ENCODE measurements at regions not wholly inside any gene's neighbourhood (a gene's known extent, or its start where the extent isn't known, plus 50 kb on each side); places are given as distances from the start of the nearest gene placed in this dataset.
"Not testable (repeated sequence)": the region's sequence is repeated elsewhere in the genome, so short reads cannot be mapped to it uniquely, and the experiment has no call there.

DNA sequence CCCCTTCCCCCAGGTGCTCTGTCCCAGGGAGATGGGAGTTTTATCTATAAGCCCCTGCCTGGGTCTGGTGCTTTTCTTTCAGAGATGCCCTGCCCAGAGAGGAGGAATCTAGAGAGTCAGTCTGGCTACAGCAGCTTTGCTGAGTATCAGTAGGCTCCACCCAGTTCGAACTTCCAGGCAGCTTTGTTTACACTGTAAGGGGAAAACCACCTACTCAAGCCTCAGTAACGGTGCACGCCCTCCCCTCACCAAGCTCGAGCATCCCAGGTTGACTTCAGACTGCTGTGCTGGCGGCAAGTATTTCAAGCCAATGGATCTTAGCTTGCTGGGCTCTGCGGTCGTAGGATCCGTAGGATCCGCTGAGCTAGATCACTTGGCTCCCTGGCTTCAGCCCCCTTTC lies 72.1 kb upstream of the GMNC start:
- H3K36me3 ChIP-seq (ENCODE audit: control insufficient read depth in 2 of 3, insufficient read depth in 3 of 3, low read length in 3 of 3); H3K9me3 ChIP-seq (ENCODE audit: control insufficient read depth in 2 of 3, low read length in 3 of 3); POLR2A ChIA-PET; H3K4me3 ChIP-seq (ENCODE audit: low read length); CTCF ChIA-PET; ATAC-seq; H3K4me1 ChIP-seq (ENCODE audit: control insufficient read depth in 2 of 2, insufficient read depth in 2 of 2, low read length in 2 of 2); DNase-seq; H3K4me3 Mint-ChIP-seq; H3K27ac ChIP-seq (ENCODE audit: low read depth, low read length); H3K4me1 Mint-ChIP-seq; H3K36me3 Mint-ChIP-seq; H3K27me3 Mint-ChIP-seq; H3K9me3 Mint-ChIP-seq; H3K27ac Mint-ChIP-seq; H3K27me3 ChIP-seq (ENCODE audit: control insufficient read depth in 2 of 2, insufficient read depth in 2 of 2, low read length in 2 of 2); intact Hi-C loops (cut with micrococcal nuclease): not testable (repeated sequence)

- POLR2A ChIA-PET = no interaction called here
- no peak overlapping the region for H3K4me3 Mint-ChIP-seq
- intact Hi-C loops (cut with micrococcal nuclease) = no loop called here
Observed at GRCh38 chr3:190926619-190927018, 64.1 kb upstream of the GMNC start.

DNA sequence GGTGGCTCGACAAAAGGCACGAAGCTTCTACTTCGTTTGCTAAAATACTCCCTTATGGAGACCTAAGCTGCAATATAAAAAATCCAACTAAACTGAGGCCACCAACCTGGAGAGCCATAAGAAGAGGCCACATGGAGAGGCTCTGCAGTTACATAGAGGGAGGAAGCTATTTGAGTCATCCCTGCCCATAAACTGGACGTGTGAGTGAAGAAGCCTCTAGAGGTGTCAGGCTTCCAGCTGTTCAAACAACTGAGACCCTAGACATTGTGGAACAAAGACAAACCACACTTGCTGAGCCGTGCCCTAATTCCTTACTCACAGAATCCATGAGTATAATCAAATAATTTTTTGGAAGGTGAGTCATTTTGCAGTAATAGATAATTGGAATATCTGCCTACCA lies 50.2 kb upstream of the GMNC start:
- Histone ChIP-seq H3K27ac (ENCODE audit: low read depth, low read length) (no peak overlapping the region), H3K36me3 (ENCODE audit: control insufficient read depth in 2 of 3, insufficient read depth in 3 of 3, low read length in 3 of 3) (no peaks in the 10 kb centered on the region), H3K4me1 (ENCODE audit: control insufficient read depth in 2 of 2, insufficient read depth in 2 of 2, low read length in 2 of 2) (no peaks in the 10 kb centered on the region), H3K9me3 (ENCODE audit: control insufficient read depth in 2 of 3, low read length in 3 of 3) (no peaks in the 10 kb centered on the region), H3K4me3 (ENCODE audit: low read length) (no peak overlapping the region), H3K27me3 (ENCODE audit: control insufficient read depth in 2 of 2, insufficient read depth in 2 of 2, low read length in 2 of 2) (no peaks in the 10 kb centered on the region)
- Mint-ChIP-seq H3K36me3 (no peaks in the 10 kb centered on the region), H3K4me3 (no peak overlapping the region), H3K27ac (no peak overlapping the region), H3K9me3 (peaks cover 0 to 4% (median 0%) of the 10 kb centered on the region in 11 donors), H3K4me1 (no peaks in the 10 kb centered on the region), H3K27me3 (no peaks in the 10 kb centered on the region)
- no peak for ATAC-seq
- intact Hi-C loops (cut with micrococcal nuclease) = no loop called here
- DNase-seq = no peak
- ChIA-PET POLR2A (no interaction called here), CTCF (no interaction called here)

More at GRCh38 chr3:190926619-190927018, 64.1 kb upstream of the GMNC start:
- no peak for DNase-seq
- H3K9me3 ChIP-seq (ENCODE audit: control insufficient read depth in 2 of 3, low read length in 3 of 3) = no peaks in the 10 kb centered on the region
- no peaks in the 10 kb centered on the region for H3K36me3 Mint-ChIP-seq
- H3K27me3 ChIP-seq (ENCODE audit: control insufficient read depth in 2 of 2, insufficient read depth in 2 of 2, low read length in 2 of 2) = no peaks in the 10 kb centered on the region
- no peaks in the 10 kb centered on the region for H3K36me3 ChIP-seq (ENCODE audit: control insufficient read depth in 2 of 3, insufficient read depth in 3 of 3, low read length in 3 of 3)
- H3K4me1 Mint-ChIP-seq = no peaks in the 10 kb centered on the region
- H3K4me3 ChIP-seq (ENCODE audit: low read length) = no peak overlapping the region
- H3K4me1 ChIP-seq (ENCODE audit: control insufficient read depth in 2 of 2, insufficient read depth in 2 of 2, low read length in 2 of 2) = no peaks in the 10 kb centered on the region
- no peak overlapping the region for H3K27ac ChIP-seq (ENCODE audit: low read depth, low read length)
- no peak for ATAC-seq
- H3K27me3 Mint-ChIP-seq = peaks cover 0 to 4% (median 0%) of the 10 kb centered on the region in 5 donors
- peaks cover 0 to 9% (median 1%) of the 10 kb centered on the region in 11 donors for H3K9me3 Mint-ChIP-seq
- H3K27ac Mint-ChIP-seq = no peak overlapping the region
- CTCF ChIA-PET = no interaction called here

All from naive thymus-derived CD4-positive, alpha-beta T cell (primary cell).